AG09309 (cell line): ENCODE measurements at regions not wholly inside any gene's neighbourhood (a gene's known extent, or its start where the extent isn't known, plus 50 kb on each side); places are given as distances from the start of the nearest gene placed in this dataset.
A peak's percentile ranks its signal among the peaks of the same experiment; 100 is the strongest.

Experiments used
- DNase-seq: peaks from one replicate; pipeline ENCODE4 v3.0.0-alpha.2; 2010; ENCODE audit warnings: low read depth
- H3K4me3 ChIP-seq: 2 replicates; pipeline ENCODE4 v1.5.1; 2011; ENCODE audit warnings: mild to moderate bottlenecking, low read depth, low read length, moderate library complexity; ENCODE audit not compliant: control insufficient read depth
- CTCF ChIP-seq: IDR thresholded peaks from 2 replicates; pipeline ENCODE4 v1.5.1; 2011; ENCODE audit warnings: mild to moderate bottlenecking, low read depth, low read length, inconsistent platforms; ENCODE audit not compliant: insufficient read depth, control insufficient read depth; ENCODE audit errors: missing control alignments

DNA sequence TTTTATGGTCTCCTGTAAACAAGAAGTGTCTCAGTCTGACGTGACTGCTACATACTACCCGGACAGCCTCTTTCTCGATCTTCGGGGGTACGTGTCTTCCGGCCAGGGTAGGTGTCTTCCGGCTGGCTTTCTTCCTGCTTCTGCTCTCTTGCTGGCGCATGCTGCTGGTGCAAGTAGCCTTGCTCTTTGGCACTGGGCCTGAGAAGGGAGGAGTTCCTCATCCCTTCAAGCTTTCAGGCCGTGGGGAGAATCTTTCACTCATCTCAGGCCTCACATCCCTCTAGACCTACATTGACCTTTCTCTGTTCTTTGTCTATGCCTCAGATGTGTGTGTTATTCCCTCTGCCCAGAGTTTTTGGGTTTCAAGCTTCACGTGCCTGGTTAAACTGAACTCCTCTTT lies 130.4 kb downstream of the JCAD start:
- no peak for DNase-seq
- no peak for TF ChIP-seq CTCF
- H3K4me3 ChIP-seq: no peak overlapping the region

- peak; percentile 83 for TF ChIP-seq CTCF
- peak; percentile 21 for DNase-seq
- H3K4me3 ChIP-seq: no peak overlapping the region
Observed at GRCh38 chr10:29926693-29927048, 132.7 kb downstream of the JCAD start.

DNA sequence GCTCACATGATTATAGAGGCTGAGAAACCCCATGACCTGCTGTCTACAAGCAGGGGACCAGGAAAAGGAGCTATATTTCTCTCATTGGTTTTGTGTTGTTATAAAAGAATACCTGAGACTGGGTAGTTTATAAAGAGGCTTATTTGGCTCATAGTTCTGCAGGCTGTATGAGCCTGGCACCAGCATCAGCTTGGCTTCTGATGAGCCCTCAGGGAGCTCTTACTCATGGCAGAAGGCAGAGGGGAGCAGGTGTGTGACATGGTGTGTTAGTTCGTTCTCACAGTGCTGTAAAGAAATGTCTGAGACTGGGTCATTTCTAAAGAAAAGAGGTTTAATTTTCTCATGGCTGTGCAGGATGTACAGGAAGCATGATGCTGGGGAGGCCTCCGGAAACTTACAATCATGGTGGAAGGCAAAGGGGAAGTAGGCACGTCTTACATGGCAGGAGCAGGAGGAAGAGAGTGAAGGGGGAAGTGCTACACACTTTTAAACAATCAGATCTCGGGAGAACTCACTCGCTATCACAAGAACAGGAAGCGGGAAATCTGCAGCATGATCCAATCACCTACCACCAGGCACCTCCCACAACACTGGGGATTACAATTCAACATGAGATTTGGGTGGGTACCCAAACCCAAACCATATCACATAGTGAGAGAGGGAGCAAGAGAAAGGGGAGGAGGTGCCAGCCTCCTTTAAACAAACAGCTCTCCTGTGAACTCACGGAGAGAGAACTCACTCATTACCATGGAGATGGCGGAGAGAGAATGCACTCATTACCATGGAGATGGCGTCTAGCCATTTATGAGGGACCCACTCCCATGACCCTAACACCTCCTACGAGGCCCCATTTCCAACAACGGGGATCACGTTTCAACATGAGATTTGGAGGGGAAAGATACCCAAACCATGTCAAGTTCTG lies 133.4 kb downstream of the JCAD start:
- H3K4me3 ChIP-seq: no peak overlapping the region
- TF ChIP-seq CTCF: no peak
- no peak for DNase-seq

- no peak for DNase-seq
- no peak for TF ChIP-seq CTCF
- H3K4me3 ChIP-seq: no peak overlapping the region
Observed at GRCh38 chr10:29924436-29924835, 134.9 kb downstream of the JCAD start.

GRCh38 chr10:29923416-29923965 lies 135.9 kb downstream of the JCAD start:
- no peak overlapping the region for H3K4me3 ChIP-seq
- TF ChIP-seq CTCF: no peak
- DNase-seq: no peak

DNA sequence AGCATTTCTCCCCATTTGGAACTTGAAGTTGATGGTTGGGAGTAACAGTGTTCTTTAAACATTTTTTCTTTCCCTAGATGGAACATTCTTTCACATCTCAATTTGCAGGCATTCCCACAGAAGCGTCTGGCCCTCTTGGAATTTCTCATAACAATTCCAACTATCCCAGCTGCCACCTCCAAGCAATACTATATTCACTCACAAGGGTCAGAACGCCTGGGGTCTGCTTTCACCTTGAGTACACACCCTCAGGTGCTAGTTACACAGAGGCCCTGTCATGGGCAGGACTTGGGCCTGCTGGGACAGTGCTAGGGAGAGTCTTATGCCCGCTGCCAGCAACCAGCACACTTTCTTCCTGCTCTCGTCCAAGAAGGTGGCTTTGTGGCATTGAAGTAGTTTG lies 136.5 kb downstream of the JCAD start:
- no peak overlapping the region for H3K4me3 ChIP-seq
- TF ChIP-seq CTCF: no peak
- DNase-seq: no peak
